ENCODE measurements at regions not wholly inside any gene's neighbourhood (a gene's known extent, or its start where the extent isn't known, plus 50 kb on each side); places are given as distances from the start of the nearest gene placed in this dataset.

DNA sequence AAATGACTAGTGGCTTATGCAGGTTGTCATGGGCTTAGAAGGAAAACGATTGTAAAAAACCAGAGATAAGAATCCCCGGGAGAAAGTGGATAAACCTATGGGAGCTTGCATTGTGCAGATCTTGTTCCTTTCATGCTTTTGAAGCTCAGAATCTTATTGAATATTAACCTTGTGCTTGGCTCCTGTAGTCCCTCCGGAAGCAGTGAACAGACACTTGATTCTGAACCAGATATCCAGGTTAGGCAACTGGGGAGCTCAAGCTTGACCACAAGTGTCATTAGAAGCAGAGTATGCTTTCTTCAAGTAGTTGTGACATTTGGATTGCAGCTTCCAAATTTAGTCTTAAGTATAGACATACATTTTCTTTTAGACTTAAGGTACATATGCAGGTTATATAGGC lies 212.6 kb upstream of the MOCS1 start:
- no peak for DNase-seq (ENCODE audit: low spot score)
- H3K79me2 ChIP-seq, result no peaks in the 10 kb centered on the region

GRCh38 chr6:40139447-40139846 lies 205.2 kb upstream of the MOCS1 start:
- Histone ChIP-seq H3K4me1 (ENCODE audit: insufficient read depth) (peaks cover 28% of the 10 kb centered on the region), H4K20me1 (ENCODE audit: insufficient read depth, poor library complexity, severe bottlenecking) (no peaks in the 10 kb centered on the region), H3K27me3 (no peaks in the 10 kb centered on the region), H3K4me2 (no peak overlapping the region), H3K79me2 (no peaks in the 10 kb centered on the region), H3K36me3 (replicated peaks; ENCODE audit: insufficient read depth, low read depth) (no peaks in the 10 kb centered on the region), H3K9me3 (ENCODE audit: low read depth) (no peaks in the 10 kb centered on the region), H3K27ac (peak overlapping the region; percentile 99), H3K4me3 (no peak overlapping the region), H3K9me2 (replicated peaks; ENCODE audit: insufficient read depth) (no peaks in the 10 kb centered on the region), H2AFZ (no peak overlapping the region)
- WGBS (ENCODE audit: low lambda C conversion rate, missing lambda C conversion rate), result 89% methylated on average over 2 of the region's 2 CpGs
- TF ChIP-seq EZH2 (IDR thresholded peaks at IDR 0.05; ENCODE audit: borderline replicate concordance) (no peak), EZH2phosphoT487 (IDR thresholded peaks at IDR 0.05; ENCODE audit: low read depth, severe bottlenecking, unreplicated experiment) (no peak)
- TF ChIP-seq, protein P1, sequence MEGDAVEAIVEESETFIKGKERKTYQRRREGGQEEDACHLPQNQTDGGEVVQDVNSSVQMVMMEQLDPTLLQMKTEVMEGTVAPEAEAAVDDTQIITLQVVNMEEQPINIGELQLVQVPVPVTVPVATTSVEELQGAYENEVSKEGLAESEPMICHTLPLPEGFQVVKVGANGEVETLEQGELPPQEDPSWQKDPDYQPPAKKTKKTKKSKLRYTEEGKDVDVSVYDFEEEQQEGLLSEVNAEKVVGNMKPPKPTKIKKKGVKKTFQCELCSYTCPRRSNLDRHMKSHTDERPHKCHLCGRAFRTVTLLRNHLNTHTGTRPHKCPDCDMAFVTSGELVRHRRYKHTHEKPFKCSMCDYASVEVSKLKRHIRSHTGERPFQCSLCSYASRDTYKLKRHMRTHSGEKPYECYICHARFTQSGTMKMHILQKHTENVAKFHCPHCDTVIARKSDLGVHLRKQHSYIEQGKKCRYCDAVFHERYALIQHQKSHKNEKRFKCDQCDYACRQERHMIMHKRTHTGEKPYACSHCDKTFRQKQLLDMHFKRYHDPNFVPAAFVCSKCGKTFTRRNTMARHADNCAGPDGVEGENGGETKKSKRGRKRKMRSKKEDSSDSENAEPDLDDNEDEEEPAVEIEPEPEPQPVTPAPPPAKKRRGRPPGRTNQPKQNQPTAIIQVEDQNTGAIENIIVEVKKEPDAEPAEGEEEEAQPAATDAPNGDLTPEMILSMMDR (IDR thresholded peaks at IDR 0.05; ENCODE audit: poor library complexity), result no peak
- DNase-seq (ENCODE audit: low spot score), result no peak

More for the DNA sequence above, 212.6 kb upstream of the MOCS1 start:
- Histone ChIP-seq H3K9me3 (ENCODE audit: low read depth) (no peaks in the 10 kb centered on the region), H3K4me3 (no peak overlapping the region), H3K4me1 (ENCODE audit: insufficient read depth) (peaks cover 12% of the 10 kb centered on the region), H3K9me2 (replicated peaks; ENCODE audit: insufficient read depth) (no peaks in the 10 kb centered on the region), H3K27me3 (peaks cover 4% of the 10 kb centered on the region), H2AFZ (no peak overlapping the region), H3K4me2 (no peak overlapping the region), H4K20me1 (ENCODE audit: insufficient read depth, poor library complexity, severe bottlenecking) (no peaks in the 10 kb centered on the region), H3K27ac (no peak overlapping the region), H3K36me3 (replicated peaks; ENCODE audit: insufficient read depth, low read depth) (no peaks in the 10 kb centered on the region)
- TF ChIP-seq EZH2 (IDR thresholded peaks at IDR 0.05; ENCODE audit: borderline replicate concordance) (no peak), EZH2phosphoT487 (IDR thresholded peaks at IDR 0.05; ENCODE audit: low read depth, severe bottlenecking, unreplicated experiment) (no peak)
- TF ChIP-seq, protein P1 (IDR thresholded peaks at IDR 0.05; ENCODE audit: poor library complexity), result no peak
- 44% methylated on average over 3 of the region's 3 CpGs for WGBS (ENCODE audit: low lambda C conversion rate, missing lambda C conversion rate)

- H3K4me1 ChIP-seq (ENCODE audit: insufficient read depth), result peaks cover 25% of the 10 kb centered on the region
- no peak overlapping the region for H3K4me3 ChIP-seq
- H3K36me3 ChIP-seq (replicated peaks; ENCODE audit: insufficient read depth, low read depth), result no peaks in the 10 kb centered on the region
- no peaks in the 10 kb centered on the region for H3K9me3 ChIP-seq (ENCODE audit: low read depth)
- peak overlapping the region; percentile 57 for H2AFZ ChIP-seq
- no peaks in the 10 kb centered on the region for H3K9me2 ChIP-seq (replicated peaks; ENCODE audit: insufficient read depth)
- H3K27me3 ChIP-seq, result no peaks in the 10 kb centered on the region
- H3K27ac ChIP-seq, result peak overlapping the region; percentile 99
- WGBS (ENCODE audit: low lambda C conversion rate, missing lambda C conversion rate), result 70% methylated on average over 4 of the region's 4 CpGs
- TF ChIP-seq EZH2 (IDR thresholded peaks at IDR 0.05; ENCODE audit: borderline replicate concordance), result no peak
- TF ChIP-seq, protein P1 (IDR thresholded peaks at IDR 0.05; ENCODE audit: poor library complexity), result no peak
- TF ChIP-seq EZH2phosphoT487 (IDR thresholded peaks at IDR 0.05; ENCODE audit: low read depth, severe bottlenecking, unreplicated experiment), result no peak
- H3K4me2 ChIP-seq, result no peak overlapping the region
- H4K20me1 ChIP-seq (ENCODE audit: insufficient read depth, poor library complexity, severe bottlenecking), result no peaks in the 10 kb centered on the region
- H3K79me2 ChIP-seq, result no peaks in the 10 kb centered on the region
- peak; percentile 79 for DNase-seq (ENCODE audit: low spot score)
Observed at GRCh38 chr6:40138273-40138720, 204.0 kb upstream of the MOCS1 start.
